ENCODE measurements at regions not wholly inside any gene's neighbourhood (a gene's known extent, or its start where the extent isn't known, plus 50 kb on each side); places are given as distances from the start of the nearest gene placed in this dataset.
A peak's percentile ranks its signal among the peaks of the same experiment; 100 is the strongest.

- in situ Hi-C loops (cut with HindIII; ENCODE audit: low sequenced_read_pairs), result no loop called here
- H3K4me3 ChIP-seq (ENCODE audit: low read depth, low read length), result no peak overlapping the region
- no peak for DNase-seq (ENCODE audit: low read depth)
- no peak for TF ChIP-seq CTCF (IDR thresholded peaks at IDR 0.05; ENCODE audit: low read depth, low read length, missing control alignments)
These were observed 139.2 kb upstream of the SMIM23 start for GRCh38 chr5:171646102-171647042.

DNA sequence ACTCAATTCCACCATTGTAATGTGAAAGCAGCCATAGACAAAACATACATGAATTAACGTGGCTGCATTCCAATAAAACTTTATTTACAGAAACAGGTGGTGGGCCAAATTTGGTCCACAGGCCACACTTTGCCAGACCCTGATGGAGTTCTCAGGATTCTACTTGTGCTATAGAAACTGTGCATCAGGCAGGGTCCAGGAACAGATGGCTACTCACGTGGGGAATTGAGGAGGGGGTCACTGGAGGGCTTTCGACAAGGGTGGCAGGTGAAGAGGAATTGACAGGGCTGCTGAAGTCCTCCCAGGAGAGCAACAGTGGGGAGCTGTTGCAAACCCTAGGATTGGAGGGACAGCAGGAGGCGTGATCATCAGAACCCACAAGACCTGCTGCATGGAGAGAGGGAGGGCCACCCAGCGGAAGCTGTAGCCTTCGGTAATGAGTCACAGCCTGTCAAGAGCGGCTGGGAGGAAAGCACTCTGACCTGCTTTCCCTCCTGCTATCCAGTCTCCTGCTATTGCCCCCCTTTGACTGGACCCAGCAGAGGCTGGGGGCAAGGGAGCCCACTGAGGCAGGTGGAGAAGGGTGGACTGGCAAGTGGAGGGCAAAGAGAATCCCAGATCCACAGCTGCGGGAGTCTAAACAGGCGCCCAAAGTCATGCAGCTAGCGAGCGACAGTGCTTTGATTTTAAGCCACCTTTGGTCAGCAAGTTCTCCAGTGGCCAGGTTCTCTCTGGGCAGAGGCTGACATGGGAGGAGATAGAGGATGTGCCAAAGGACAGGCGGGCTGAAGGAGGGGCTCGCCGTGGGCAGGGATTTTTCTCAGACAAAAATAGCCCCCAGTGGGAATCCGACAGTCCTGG, 138.3 kb upstream of the SMIM23 start:
- peak; percentile 57 for DNase-seq (ENCODE audit: low read depth)
- in situ Hi-C loops (cut with HindIII; ENCODE audit: low sequenced_read_pairs), result no loop called here
- no peak overlapping the region for H3K4me3 ChIP-seq (ENCODE audit: low read depth, low read length)
- TF ChIP-seq CTCF (IDR thresholded peaks at IDR 0.05; ENCODE audit: low read depth, low read length, missing control alignments), result peak; percentile 12

GRCh38 chr5:171647904-171648260, 137.7 kb upstream of the SMIM23 start:
- in situ Hi-C loops (cut with HindIII; ENCODE audit: low sequenced_read_pairs), result no loop called here
- H3K4me3 ChIP-seq (ENCODE audit: low read depth, low read length), result no peak overlapping the region
- no peak for DNase-seq (ENCODE audit: low read depth)
- TF ChIP-seq CTCF (IDR thresholded peaks at IDR 0.05; ENCODE audit: low read depth, low read length, missing control alignments), result no peak

GRCh38 chr5:171648279-171649074, 137.1 kb upstream of the SMIM23 start:
- H3K4me3 ChIP-seq (ENCODE audit: low read depth, low read length), result no peak overlapping the region
- no peak for DNase-seq (ENCODE audit: low read depth)
- in situ Hi-C loops (cut with HindIII; ENCODE audit: low sequenced_read_pairs), result no loop called here
- TF ChIP-seq CTCF (IDR thresholded peaks at IDR 0.05; ENCODE audit: low read depth, low read length, missing control alignments), result no peak

- TF ChIP-seq CTCF (IDR thresholded peaks at IDR 0.05; ENCODE audit: low read depth, low read length, missing control alignments), result no peak
- no peak for DNase-seq (ENCODE audit: low read depth)
- no peak overlapping the region for H3K4me3 ChIP-seq (ENCODE audit: low read depth, low read length)
- in situ Hi-C loops (cut with HindIII; ENCODE audit: low sequenced_read_pairs), result no loop called here
These were observed 136.6 kb upstream of the SMIM23 start for GRCh38 chr5:171649075-171649401.

- no peak for DNase-seq (ENCODE audit: low read depth)
- H3K4me3 ChIP-seq (ENCODE audit: low read depth, low read length), result no peak overlapping the region
- TF ChIP-seq CTCF (IDR thresholded peaks at IDR 0.05; ENCODE audit: low read depth, low read length, missing control alignments), result no peak
- in situ Hi-C loops (cut with HindIII; ENCODE audit: low sequenced_read_pairs), result no loop called here
These were observed 135.0 kb upstream of the SMIM23 start for GRCh38 chr5:171650597-171650996.
